Smooth muscle cell (in vitro differentiated cells): ENCODE measurements at regions not wholly inside any gene's neighbourhood (a gene's known extent, or its start where the extent isn't known, plus 50 kb on each side); places are given as distances from the start of the nearest gene placed in this dataset.
A peak's percentile ranks its signal among the peaks of the same experiment; 100 is the strongest.

Source experiments
- DNase-seq: peaks from one replicate; lab custom pipeline; 2025; ENCODE audit not compliant: unreplicated experiment; lab: John Stamatoyannopoulos, UW
- H2AFZ ChIP-seq: fragments of 200-600 bp; sonication (generic); 2 replicates; pipeline ENCODE4 v1.6.0; 2016; ENCODE audit warnings: antibody characterized with exemption, low read depth, mild to moderate bottlenecking
- H3F3A ChIP-seq: fragments of 200-600 bp; sonication (generic); 2 replicates; pipeline ENCODE4 v1.6.0; 2017; ENCODE audit warnings: antibody characterized with exemption, low read depth
- H3K27ac ChIP-seq: fragments of 200-600 bp; sonication (generic); 2 replicates; pipeline ENCODE4 v1.5.1; 2016; ENCODE audit warnings: low read depth, mild to moderate bottlenecking
- H3K27me3 ChIP-seq: fragments of 200-600 bp; sonication (generic); 2 replicates; pipeline ENCODE4 v1.6.1; 2016; ENCODE audit warnings: low read depth, mild to moderate bottlenecking
- H3K36me3 ChIP-seq: fragments of 200-600 bp; sonication (generic); 2 replicates; pipeline ENCODE4 v1.5.1; 2016; ENCODE audit warnings: low read depth
- H3K4me1 ChIP-seq: fragments of 200-600 bp; sonication (generic); 2 replicates; pipeline ENCODE4 v1.5.1; 2016; ENCODE audit warnings: low read depth
- H3K4me2 ChIP-seq: fragments of 200-600 bp; sonication (generic); 2 replicates; pipeline ENCODE4 v1.6.0; 2016; ENCODE audit warnings: mild to moderate bottlenecking
- H3K4me3 ChIP-seq: fragments of 200-600 bp; sonication (generic); 2 replicates; pipeline ENCODE4 v1.5.1; 2016; ENCODE audit warnings: mild to moderate bottlenecking
- H3K79me2 ChIP-seq: fragments of 200-600 bp; sonication (generic); 2 replicates; pipeline ENCODE4 v1.6.0; 2016; ENCODE audit warnings: low read depth, mild to moderate bottlenecking
- H3K9ac ChIP-seq: fragments of 200-600 bp; sonication (generic); 2 replicates; pipeline ENCODE4 v1.6.0; 2016; ENCODE audit warnings: low read depth
- H3K9me3 ChIP-seq: fragments of 200-600 bp; sonication (generic); replicated peaks from 2 replicates; pipeline ENCODE4 v1.5.1; 2016; ENCODE audit warnings: low read depth
- H4K20me1 ChIP-seq: fragments of 200-600 bp; sonication (generic); 2 replicates; pipeline ENCODE4 v1.6.0; 2016; ENCODE audit warnings: low read depth
- CTCF ChIP-seq: fragments of 200-600 bp; sonication (generic); IDR thresholded peaks from 2 replicates; pipeline ENCODE4 v1.5.1; 2017; ENCODE audit warnings: borderline replicate concordance, mild to moderate bottlenecking, antibody characterized with exemption; ENCODE audit not compliant: insufficient read depth, poor library complexity, severe bottlenecking
- WGBS: methylation state at CpG from one replicate; pipeline ENCODE4 v1.1.7; 2016; ENCODE audit warnings: low lambda C conversion rate; 5-methylcytosine and 5-hydroxymethylcytosine counted together

GRCh38 chr3:64927689-64928088 is 239.9 kb upstream of the ADAMTS9 start:
- 90% methylated on average over 3 of the region's 3 CpGs for WGBS
- Histone ChIP-seq H3F3A (no peaks in the 10 kb centered on the region), H3K27me3 (no peaks in the 10 kb centered on the region)

GRCh38 chr3:64925575-64925974 is 237.8 kb upstream of the ADAMTS9 start:
- no peak overlapping the region for H3K4me2 ChIP-seq
- H2AFZ ChIP-seq, result no peak overlapping the region
- no peaks in the 10 kb centered on the region for H3K79me2 ChIP-seq
- WGBS, result 83% methylated on average over 2 of the region's 2 CpGs
- H3K4me3 ChIP-seq, result no peak overlapping the region
- H3K27me3 ChIP-seq, result no peaks in the 10 kb centered on the region
- no peak overlapping the region for H3K9ac ChIP-seq
- H3F3A ChIP-seq, result no peaks in the 10 kb centered on the region
- no peak for TF ChIP-seq CTCF
- H3K9me3 ChIP-seq, result no peaks in the 10 kb centered on the region
- no peaks in the 10 kb centered on the region for H3K36me3 ChIP-seq
- DNase-seq, result no peak
- no peak overlapping the region for H3K27ac ChIP-seq
- H3K4me1 ChIP-seq, result peaks cover 6% of the 10 kb centered on the region
- no peaks in the 10 kb centered on the region for H4K20me1 ChIP-seq

More at GRCh38 chr3:64927689-64928088, 239.9 kb upstream of the ADAMTS9 start:
- H3K27ac ChIP-seq, result no peak overlapping the region
- DNase-seq, result no peak
- no peak overlapping the region for H2AFZ ChIP-seq
- H3K9ac ChIP-seq, result no peak overlapping the region
- no peaks in the 10 kb centered on the region for H3K36me3 ChIP-seq
- TF ChIP-seq CTCF, result no peak
- H3K79me2 ChIP-seq, result no peaks in the 10 kb centered on the region
- H3K4me2 ChIP-seq, result no peak overlapping the region
- H3K4me3 ChIP-seq, result no peak overlapping the region
- H4K20me1 ChIP-seq, result no peaks in the 10 kb centered on the region
- H3K9me3 ChIP-seq, result no peaks in the 10 kb centered on the region
- no peaks in the 10 kb centered on the region for H3K4me1 ChIP-seq

GRCh38 chr3:64924961-64925360 is 237.2 kb upstream of the ADAMTS9 start:
- Histone ChIP-seq H3K27me3 (no peaks in the 10 kb centered on the region), H3K4me2 (peak overlapping the region; percentile 14), H3K9me3 (no peaks in the 10 kb centered on the region), H3K4me1 (peaks cover 6% of the 10 kb centered on the region), H4K20me1 (no peaks in the 10 kb centered on the region), H3K4me3 (no peak overlapping the region), H3K27ac (no peak overlapping the region), H2AFZ (no peak overlapping the region), H3K36me3 (no peaks in the 10 kb centered on the region), H3K79me2 (no peaks in the 10 kb centered on the region), H3F3A (no peaks in the 10 kb centered on the region), H3K9ac (no peak overlapping the region)
- TF ChIP-seq CTCF, result no peak
- no peak for DNase-seq
- WGBS, result 64% methylated on average over 2 of the region's 2 CpGs

GRCh38 chr3:64922213-64922612 is 234.4 kb upstream of the ADAMTS9 start:
- peaks cover 2% of the 10 kb centered on the region for H3F3A ChIP-seq
- no peak overlapping the region for H3K9ac ChIP-seq
- no peaks in the 10 kb centered on the region for H4K20me1 ChIP-seq
- no peaks in the 10 kb centered on the region for H3K36me3 ChIP-seq
- H2AFZ ChIP-seq, result no peak overlapping the region
- H3K4me1 ChIP-seq, result peaks cover 10% of the 10 kb centered on the region
- 93% methylated on average over 2 of the region's 2 CpGs for WGBS
- TF ChIP-seq CTCF, result no peak
- H3K4me2 ChIP-seq, result no peak overlapping the region
- no peak overlapping the region for H3K4me3 ChIP-seq
- no peaks in the 10 kb centered on the region for H3K9me3 ChIP-seq
- no peaks in the 10 kb centered on the region for H3K27me3 ChIP-seq
- no peak overlapping the region for H3K27ac ChIP-seq
- DNase-seq, result no peak
- no peaks in the 10 kb centered on the region for H3K79me2 ChIP-seq
